Gastroesophageal sphincter (tissue), 4 donors: ENCODE measurements at regions not wholly inside any gene's neighbourhood (a gene's known extent, or its start where the extent isn't known, plus 50 kb on each side); places are given as distances from the start of the nearest gene placed in this dataset.
A peak's percentile ranks its signal among the peaks of the same experiment; 100 is the strongest.

Experiments
- ATAC-seq: fragments of 150-250 bp; one replicate; pipeline ENCODE4 v1.9.1; 2016; ENCODE audit warnings: mild to moderate bottlenecking, moderate library complexity
- H3K27ac ChIP-seq, 4 donors: fragments of 200-600 bp; sonication (generic) in 3 of 4; 1 replicate in 3 of 4; 2 replicates in 1 of 4; pipeline ENCODE4 v1.5.1; 2016 to 2019
- H3K27me3 ChIP-seq: fragments of 200-600 bp; sonication (generic); one replicate; pipeline ENCODE4 v1.5.1; 2019
- H3K36me3 ChIP-seq, 2 donors: fragments of 200-600 bp; sonication (generic); one replicate each; pipeline ENCODE4 v1.5.1; 2019; ENCODE audit warnings: control low read depth in 1 of 2
- H3K4me1 ChIP-seq, 3 donors: fragments of 200-600 bp; sonication (generic); 1 replicate in 2 of 3; 2 replicates in 1 of 3; pipeline ENCODE4 v1.5.1; 2016 to 2019; ENCODE audit warnings: control low read depth in 2 of 3
- H3K4me3 ChIP-seq, 2 donors: fragments of 200-600 bp; sonication (generic); one replicate each; pipeline ENCODE4 v1.5.1; 2019; ENCODE audit warnings: mild to moderate bottlenecking in 1 of 2, moderate library complexity in 1 of 2
- H3K9me3 ChIP-seq, 3 donors: fragments of 200-600 bp; sonication (generic); one replicate each; pipeline ENCODE4 v1.5.1; 2017 to 2019; ENCODE audit warnings: control low read depth in 2 of 3
- CTCF ChIP-seq, 4 experiments: fragments of 200-600 bp in 2 of 4; fragments of 450-650 bp in 2 of 4; sonication (generic) in 1 of 4; IDR thresholded peaks; one replicate each; pipeline ENCODE4 v1.5.1; 2017 to 2019; ENCODE audit warnings: antibody characterized with exemption in 4 of 4, mild to moderate bottlenecking in 2 of 4, moderate library complexity in 2 of 4
- EP300 ChIP-seq: sonication (generic); formaldehyde crosslinking; IDR thresholded peaks from one replicate; pipeline ENCODE4 v1.6.1; 2017; ENCODE audit warnings: antibody characterized with exemption, mild to moderate bottlenecking
- POLR2A ChIP-seq, 2 donors: fragments of 450-650 bp; IDR thresholded peaks; one replicate each; pipeline ENCODE4 v1.6.1; 2017; ENCODE audit warnings: antibody characterized with exemption in 2 of 2, mild to moderate bottlenecking in 2 of 2, moderate library complexity in 1 of 2
- POLR2AphosphoS5 ChIP-seq: sonication (generic); formaldehyde crosslinking; IDR thresholded peaks from one replicate; pipeline ENCODE4 v1.6.1; 2017; ENCODE audit warnings: antibody characterized with exemption
- WGBS, 2 donors: methylation state at CpG; one replicate each; pipeline ENCODE4 v1.1.5; 2018; ENCODE audit warnings: low coverage in 1 of 2; 5-methylcytosine and 5-hydroxymethylcytosine counted together

- Histone ChIP-seq H3K36me3 (no peaks in the 10 kb centered on the region), H3K27ac (no peak overlapping the region), H3K9me3 (no peaks in the 10 kb centered on the region), H3K4me3 (no peak overlapping the region), H3K4me1 (peaks cover 0 to 17% (median 0%) of the 10 kb centered on the region in 3 donors), H3K27me3 (no peaks in the 10 kb centered on the region)
- ATAC-seq: no peak
- no peak for TF ChIP-seq POLR2A (IDR thresholded peaks at IDR 0.05)
- no peak for TF ChIP-seq CTCF (IDR thresholded peaks at IDR 0.05)
- TF ChIP-seq EP300: no peak
- TF ChIP-seq POLR2AphosphoS5: no peak
- 100% methylated on average over 1 of the region's 5 CpGs; no CpG with 5 or more reads in 1 of the 2 donors for WGBS, 2 donors
These were observed 324.7 kb downstream of the RPS24 start for GRCh38 chr10:78358351-78358750.

GRCh38 chr10:78358982-78359381 is 325.3 kb downstream of the RPS24 start:
- no peaks in the 10 kb centered on the region for H3K9me3 ChIP-seq
- no peaks in the 10 kb centered on the region for H3K27me3 ChIP-seq
- no peak overlapping the region for H3K4me3 ChIP-seq
- WGBS, 2 donors: 65% methylated on average over 2 of the region's 5 CpGs; no CpG with 5 or more reads in 1 of the 2 donors
- H3K27ac ChIP-seq: no peak overlapping the region
- ATAC-seq: no peak
- H3K4me1 ChIP-seq: peaks cover 0 to 17% (median 0%) of the 10 kb centered on the region in 3 donors
- no peaks in the 10 kb centered on the region for H3K36me3 ChIP-seq
- no peak for TF ChIP-seq POLR2A (IDR thresholded peaks at IDR 0.05)
- no peak for TF ChIP-seq EP300

GRCh38 chr10:78359640-78360091 is 326.0 kb downstream of the RPS24 start:
- 23 to 44% methylated on average over 4 of the region's 9 CpGs for WGBS, 2 donors
- Histone ChIP-seq H3K27ac (no peak overlapping the region), H3K27me3 (no peaks in the 10 kb centered on the region), H3K9me3 (no peaks in the 10 kb centered on the region), H3K36me3 (no peaks in the 10 kb centered on the region), H3K4me3 (no peak overlapping the region), H3K4me1 (peaks cover 0 to 17% (median 0%) of the 10 kb centered on the region in 3 donors)
- peak; percentile 7 for ATAC-seq
- no peak for TF ChIP-seq POLR2AphosphoS5
- TF ChIP-seq CTCF (IDR thresholded peaks at IDR 0.05): no peak
- TF ChIP-seq EP300: no peak
- TF ChIP-seq POLR2A (IDR thresholded peaks at IDR 0.05): no peak

- H3K4me3 ChIP-seq: no peak overlapping the region
- no peaks in the 10 kb centered on the region for H3K27me3 ChIP-seq
- 94 to 95% methylated on average over 2 to 4 of the region's 6 CpGs for WGBS, 2 donors
- H3K9me3 ChIP-seq: no peaks in the 10 kb centered on the region
- no peak for ATAC-seq
- no peaks in the 10 kb centered on the region for H3K36me3 ChIP-seq
- H3K27ac ChIP-seq: no peak overlapping the region
- TF ChIP-seq POLR2AphosphoS5 (no peak), EP300 (no peak), POLR2A (IDR thresholded peaks at IDR 0.05) (no peak), CTCF (IDR thresholded peaks at IDR 0.05) (no peak)
- H3K4me1 ChIP-seq: peaks cover 0 to 17% (median 0%) of the 10 kb centered on the region in 3 donors
These were observed 326.6 kb downstream of the RPS24 start for GRCh38 chr10:78360284-78360683.

GRCh38 chr10:78361031-78361430 is 327.4 kb downstream of the RPS24 start:
- Histone ChIP-seq H3K27me3 (no peaks in the 10 kb centered on the region), H3K4me3 (no peak overlapping the region), H3K36me3 (no peaks in the 10 kb centered on the region), H3K27ac (no peak overlapping the region), H3K4me1 (peaks cover 0 to 23% (median 0%) of the 10 kb centered on the region in 3 donors), H3K9me3 (no peaks in the 10 kb centered on the region)
- WGBS, 2 donors: 100% methylated on average over 2 of the region's 3 CpGs; no CpG with 5 or more reads in 1 of the 2 donors
- no peak for TF ChIP-seq POLR2AphosphoS5
- TF ChIP-seq POLR2A (IDR thresholded peaks at IDR 0.05): no peak
- TF ChIP-seq CTCF (IDR thresholded peaks at IDR 0.05): no peak
- TF ChIP-seq EP300: no peak
- ATAC-seq: no peak
